IMR-90 (cell line): ENCODE measurements at regions not wholly inside any gene's neighbourhood (a gene's known extent, or its start where the extent isn't known, plus 50 kb on each side); places are given as distances from the start of the nearest gene placed in this dataset.

Source experiments
- CEBPB ChIP-seq: IDR thresholded peaks from 2 replicates; pipeline ENCODE4 v1.6.1; 2012; ENCODE audit warnings: low read depth, low read length, improper control_type of control experiment
- FOS ChIP-seq: fragments of 150-350 bp; IDR thresholded peaks from 2 replicates; pipeline ENCODE4 v1.6.1; 2016; ENCODE audit warnings: low read depth, low read length
- POLR2A ChIP-seq: IDR thresholded peaks from 2 replicates; pipeline ENCODE4 v1.6.1; 2012; ENCODE audit warnings: mild to moderate bottlenecking, low read depth, low read length
- TF ChIP-seq, protein P1 (sequence below): conservative IDR thresholded peaks from 2 replicates; pipeline ENCODE4 v1.5.1; 2012; ENCODE audit warnings: mild to moderate bottlenecking, low read depth, low read length, improper control_type of control experiment
- TF ChIP-seq, protein P2 (sequence below): fragments of 150-350 bp; IDR thresholded peaks from 2 replicates; pipeline ENCODE4 v1.6.1; 2017; ENCODE audit warnings: mild to moderate bottlenecking, antibody characterized with exemption, low read length, low read depth

DNA sequence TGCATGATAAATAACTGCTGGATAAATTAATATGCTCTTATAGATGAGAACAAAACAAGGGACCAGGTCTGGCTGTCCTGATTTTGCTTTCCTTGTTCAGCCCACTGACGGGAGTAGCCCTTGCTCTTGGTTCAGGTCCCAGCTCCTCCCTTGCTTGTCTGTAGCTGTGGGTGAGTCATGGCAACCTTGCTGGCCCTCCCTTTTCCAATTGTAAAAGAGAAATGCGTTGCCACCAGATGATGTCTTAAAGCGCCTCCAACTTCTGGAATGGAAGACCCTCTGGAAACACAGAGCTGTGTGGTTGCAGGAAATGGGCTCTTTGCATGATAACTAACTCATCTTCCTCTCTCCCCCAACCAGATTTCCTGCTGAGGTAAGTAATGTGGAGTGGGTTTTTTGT is 171.4 kb downstream of the AASDH start:
- TF ChIP-seq, protein P1, sequence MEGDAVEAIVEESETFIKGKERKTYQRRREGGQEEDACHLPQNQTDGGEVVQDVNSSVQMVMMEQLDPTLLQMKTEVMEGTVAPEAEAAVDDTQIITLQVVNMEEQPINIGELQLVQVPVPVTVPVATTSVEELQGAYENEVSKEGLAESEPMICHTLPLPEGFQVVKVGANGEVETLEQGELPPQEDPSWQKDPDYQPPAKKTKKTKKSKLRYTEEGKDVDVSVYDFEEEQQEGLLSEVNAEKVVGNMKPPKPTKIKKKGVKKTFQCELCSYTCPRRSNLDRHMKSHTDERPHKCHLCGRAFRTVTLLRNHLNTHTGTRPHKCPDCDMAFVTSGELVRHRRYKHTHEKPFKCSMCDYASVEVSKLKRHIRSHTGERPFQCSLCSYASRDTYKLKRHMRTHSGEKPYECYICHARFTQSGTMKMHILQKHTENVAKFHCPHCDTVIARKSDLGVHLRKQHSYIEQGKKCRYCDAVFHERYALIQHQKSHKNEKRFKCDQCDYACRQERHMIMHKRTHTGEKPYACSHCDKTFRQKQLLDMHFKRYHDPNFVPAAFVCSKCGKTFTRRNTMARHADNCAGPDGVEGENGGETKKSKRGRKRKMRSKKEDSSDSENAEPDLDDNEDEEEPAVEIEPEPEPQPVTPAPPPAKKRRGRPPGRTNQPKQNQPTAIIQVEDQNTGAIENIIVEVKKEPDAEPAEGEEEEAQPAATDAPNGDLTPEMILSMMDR: no peak
- TF ChIP-seq POLR2A (no peak), CEBPB (no peak), FOS (no peak)
- TF ChIP-seq, protein P2, sequence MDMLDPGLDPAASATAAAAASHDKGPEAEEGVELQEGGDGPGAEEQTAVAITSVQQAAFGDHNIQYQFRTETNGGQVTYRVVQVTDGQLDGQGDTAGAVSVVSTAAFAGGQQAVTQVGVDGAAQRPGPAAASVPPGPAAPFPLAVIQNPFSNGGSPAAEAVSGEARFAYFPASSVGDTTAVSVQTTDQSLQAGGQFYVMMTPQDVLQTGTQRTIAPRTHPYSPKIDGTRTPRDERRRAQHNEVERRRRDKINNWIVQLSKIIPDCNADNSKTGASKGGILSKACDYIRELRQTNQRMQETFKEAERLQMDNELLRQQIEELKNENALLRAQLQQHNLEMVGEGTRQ: no peak
